ENCODE measurements at regions not wholly inside any gene's neighbourhood (a gene's known extent, or its start where the extent isn't known, plus 50 kb on each side); places are given as distances from the start of the nearest gene placed in this dataset.

GRCh38 chr18:71887509-71887908, 656.6 kb downstream of the CBLN2 start:
- DNase-seq, result no peak

GRCh38 chr18:71878226-71878625, 665.9 kb downstream of the CBLN2 start:
- DNase-seq, result no peak

- no peak for DNase-seq
Observed at GRCh38 chr18:71873695-71874094, 670.4 kb downstream of the CBLN2 start.

GRCh38 chr18:71865888-71866287, 678.3 kb downstream of the CBLN2 start:
- no peak for DNase-seq

- no peak for DNase-seq
Observed at GRCh38 chr18:71850602-71851001, 693.5 kb downstream of the CBLN2 start.

- DNase-seq, result no peak
Observed at GRCh38 chr18:71849407-71849806, 694.7 kb downstream of the CBLN2 start.

- no peak for DNase-seq
Observed at GRCh38 chr18:71846716-71847115, 697.4 kb downstream of the CBLN2 start.

GRCh38 chr18:71844814-71845213, 699.3 kb downstream of the CBLN2 start:
- DNase-seq, result no peak

GRCh38 chr18:71842666-71843065, 701.5 kb downstream of the CBLN2 start:
- DNase-seq, result no peak

- no peak for DNase-seq
Observed at GRCh38 chr18:71837547-71837946, 706.6 kb downstream of the CBLN2 start.

GRCh38 chr18:71832946-71833617, 711.1 kb downstream of the CBLN2 start:
- no peak for DNase-seq

GRCh38 chr18:71831039-71831438, 713.1 kb downstream of the CBLN2 start:
- no peak for DNase-seq

- no peak for DNase-seq
Observed at GRCh38 chr18:71827301-71827700, 716.8 kb downstream of the CBLN2 start.

- DNase-seq, result no peak
Observed at GRCh38 chr18:71815305-71815704, 728.8 kb downstream of the CBLN2 start.

- no peak for DNase-seq
Observed at GRCh38 chr18:71809711-71810110, 734.4 kb downstream of the CBLN2 start.

GRCh38 chr18:71808616-71809015, 735.5 kb downstream of the CBLN2 start:
- DNase-seq, result no peak

GRCh38 chr18:71807586-71807985, 736.6 kb downstream of the CBLN2 start:
- no peak for DNase-seq

GRCh38 chr18:71798986-71799673, 745.0 kb downstream of the CBLN2 start:
- peak; percentile 5 for DNase-seq

GRCh38 chr18:71797554-71797953, 746.6 kb downstream of the CBLN2 start:
- DNase-seq, result no peak

- no peak for DNase-seq
Observed at GRCh38 chr18:71784777-71785176, 759.4 kb downstream of the CBLN2 start.

- DNase-seq, result no peak
Observed at GRCh38 chr18:71760541-71760940, 783.6 kb downstream of the CBLN2 start.

GRCh38 chr18:71754246-71754645, 789.9 kb downstream of the CBLN2 start:
- no peak for DNase-seq

GRCh38 chr18:71743634-71744033, 800.5 kb downstream of the CBLN2 start:
- no peak for DNase-seq

- no peak for DNase-seq
Observed at GRCh38 chr18:71729611-71730010, 814.5 kb downstream of the CBLN2 start.

- DNase-seq, result no peak
Observed at GRCh38 chr18:71727909-71728308, 816.2 kb downstream of the CBLN2 start.
